Erythroblast (primary cell): ENCODE measurements at regions not wholly inside any gene's neighbourhood (a gene's known extent, or its start where the extent isn't known, plus 50 kb on each side); places are given as distances from the start of the nearest gene placed in this dataset.
"Not testable (repeated sequence)": the region's sequence is repeated elsewhere in the genome, so short reads cannot be mapped to it uniquely, and the experiment has no call there.

ENCODE experiments used
- DNase-seq, 2 experiments: peaks; one replicate each; lab custom pipeline; 2025; lab: John Stamatoyannopoulos, UW
- GATA1 ChIP-seq: IDR thresholded peaks from 2 replicates; pipeline ENCODE4 v1.6.1; 2011; ENCODE audit warnings: low read depth, mild to moderate bottlenecking, control low read depth, low read length, moderate library complexity
- POLR2A ChIP-seq: IDR thresholded peaks from 2 replicates; pipeline ENCODE4 v1.6.1; 2011; ENCODE audit warnings: mild to moderate bottlenecking, low read length

DNA sequence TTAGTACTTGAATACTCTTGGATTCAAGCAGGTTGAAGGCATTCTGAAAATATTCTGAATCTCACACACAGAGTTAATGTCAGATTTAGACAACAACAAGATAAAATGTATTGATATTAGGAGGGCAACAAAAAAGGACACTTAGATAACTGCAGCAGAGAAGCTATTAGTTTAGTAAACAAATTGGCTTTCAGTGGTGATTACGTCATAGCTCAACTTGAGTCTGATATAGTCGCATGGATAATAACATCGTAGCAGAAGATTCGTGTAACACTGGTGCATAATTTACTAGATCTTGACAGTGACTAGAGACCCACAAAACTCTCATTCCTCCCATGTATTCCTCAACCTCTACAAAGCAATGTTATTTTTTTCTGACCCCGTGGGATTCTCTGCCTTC lies 268.3 kb downstream of the KCNJ2 start:
- TF ChIP-seq POLR2A (no peak), GATA1 (no peak)
- no peak for DNase-seq

DNA sequence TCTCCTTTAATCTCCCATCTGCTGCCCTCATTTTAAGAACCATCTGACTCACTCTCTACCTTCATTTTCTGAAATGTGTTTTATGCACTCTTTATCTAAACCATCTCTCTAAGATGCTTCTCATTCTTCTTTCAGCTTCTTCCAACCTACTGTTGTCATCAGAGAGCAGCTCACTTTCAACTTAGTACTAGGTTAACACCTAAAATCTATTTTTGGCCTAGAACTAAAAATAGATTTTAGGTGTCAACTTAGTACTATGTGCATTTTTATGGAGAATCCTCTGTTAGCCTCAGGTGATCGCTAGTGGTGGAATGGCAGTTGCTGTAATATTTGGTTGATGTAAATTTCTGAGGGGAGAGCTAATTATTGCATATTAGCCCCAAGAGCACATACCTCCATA lies 277.1 kb downstream of the KCNJ2 start:
- TF ChIP-seq POLR2A: no peak
- TF ChIP-seq GATA1: no peak
- no peak for DNase-seq

GRCh38 chr17:70447588-70447987 lies 278.3 kb downstream of the KCNJ2 start:
- DNase-seq: no peak
- TF ChIP-seq GATA1 (no peak), POLR2A (no peak)

- DNase-seq: not testable (repeated sequence)
These were observed 283.7 kb downstream of the KCNJ2 start for GRCh38 chr17:70453075-70453474.

GRCh38 chr17:70454377-70454776 lies 285.0 kb downstream of the KCNJ2 start:
- DNase-seq: no peak
- TF ChIP-seq GATA1 (no peak), POLR2A (no peak)

DNA sequence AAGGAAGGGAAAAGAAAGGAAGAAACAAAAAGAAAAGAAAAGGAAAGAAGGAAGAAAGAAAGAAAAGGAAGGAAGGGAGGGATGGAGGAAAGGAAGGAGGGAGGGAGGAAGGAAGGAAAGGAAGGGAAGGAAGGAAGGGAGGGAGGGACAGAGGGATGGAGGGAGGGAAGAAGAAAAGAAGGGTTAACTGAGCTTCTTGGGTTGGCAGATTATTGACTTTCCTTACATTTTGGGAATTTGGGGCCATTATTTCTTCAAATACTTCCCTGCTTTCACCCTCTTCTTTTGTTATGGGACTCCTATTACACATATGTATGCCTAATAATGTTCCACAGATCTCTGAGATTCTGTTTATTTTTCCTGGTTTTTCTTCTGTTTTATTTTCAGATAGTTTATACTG lies 285.6 kb downstream of the KCNJ2 start:
- TF ChIP-seq POLR2A: no peak
- no peak for TF ChIP-seq GATA1

GRCh38 chr17:70464995-70465394 lies 295.7 kb downstream of the KCNJ2 start:
- TF ChIP-seq GATA1: no peak
- no peak for TF ChIP-seq POLR2A
- no peak for DNase-seq

More for the DNA sequence above, 285.6 kb downstream of the KCNJ2 start:
- DNase-seq: no peak

GRCh38 chr17:70468661-70469060 lies 299.3 kb downstream of the KCNJ2 start:
- no peak for DNase-seq
- TF ChIP-seq POLR2A: no peak
- no peak for TF ChIP-seq GATA1

DNA sequence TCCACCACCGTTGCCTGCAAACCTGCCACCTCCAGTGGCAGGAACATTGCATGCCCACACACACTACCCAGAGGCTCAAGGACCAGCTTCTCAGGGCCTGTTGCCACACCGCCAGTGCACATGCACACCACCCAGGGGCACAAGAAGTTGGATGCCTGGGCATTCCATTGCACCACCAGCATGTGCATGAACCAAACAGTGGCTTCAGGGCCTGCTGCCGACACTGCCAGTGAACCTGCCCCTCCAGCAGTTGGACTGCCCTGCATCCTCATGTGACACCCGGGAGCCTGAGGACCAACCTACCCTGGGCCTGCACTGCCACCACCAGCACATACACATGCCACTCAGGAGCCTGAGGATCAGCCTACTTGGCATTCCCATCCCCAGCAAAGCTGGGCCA lies 303.7 kb downstream of the KCNJ2 start:
- no peak for DNase-seq
- TF ChIP-seq POLR2A (no peak), GATA1 (no peak)

GRCh38 chr17:70476368-70476767 lies 307.0 kb downstream of the KCNJ2 start:
- TF ChIP-seq GATA1: no peak
- no peak for DNase-seq

DNA sequence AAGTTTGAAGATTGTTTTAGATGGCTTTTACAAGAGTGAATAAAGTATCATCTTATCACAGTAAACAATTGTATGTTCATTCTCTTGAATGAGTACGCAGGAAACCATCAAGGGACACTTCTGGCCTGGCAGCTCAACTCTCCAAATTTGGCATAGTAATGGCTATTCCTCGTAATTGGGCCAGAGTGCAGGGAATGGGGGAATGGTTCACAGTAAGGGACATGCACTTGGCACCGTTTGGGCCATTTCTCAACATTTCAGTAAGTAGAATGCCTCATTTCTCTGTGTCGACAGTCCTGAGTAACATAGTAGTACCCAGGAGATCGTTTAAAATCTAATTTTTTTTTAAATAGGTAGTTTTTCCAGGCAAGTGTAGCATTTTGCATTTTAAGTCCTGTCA lies 309.6 kb downstream of the KCNJ2 start:
- TF ChIP-seq GATA1 (no peak), POLR2A (no peak)
- DNase-seq: no peak

DNA sequence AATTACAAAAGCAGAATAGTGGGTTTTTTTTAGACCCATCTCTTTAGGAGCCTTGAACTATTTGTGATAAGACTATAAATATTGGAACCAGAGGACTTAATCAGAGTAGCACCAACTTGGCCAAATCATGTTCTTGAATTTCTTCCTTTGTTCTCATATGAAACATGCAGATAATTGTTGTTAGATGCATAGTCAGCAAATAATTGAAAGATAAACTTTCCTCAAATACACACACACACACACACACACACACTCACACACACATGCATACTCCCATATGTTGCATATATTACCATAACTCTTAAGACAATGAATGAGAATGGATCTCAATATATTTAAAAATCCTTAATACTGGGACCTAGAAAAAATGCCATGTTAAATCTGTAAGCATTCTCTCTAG lies 310.4 kb downstream of the KCNJ2 start:
- no peak for TF ChIP-seq GATA1
- no peak for DNase-seq

DNA sequence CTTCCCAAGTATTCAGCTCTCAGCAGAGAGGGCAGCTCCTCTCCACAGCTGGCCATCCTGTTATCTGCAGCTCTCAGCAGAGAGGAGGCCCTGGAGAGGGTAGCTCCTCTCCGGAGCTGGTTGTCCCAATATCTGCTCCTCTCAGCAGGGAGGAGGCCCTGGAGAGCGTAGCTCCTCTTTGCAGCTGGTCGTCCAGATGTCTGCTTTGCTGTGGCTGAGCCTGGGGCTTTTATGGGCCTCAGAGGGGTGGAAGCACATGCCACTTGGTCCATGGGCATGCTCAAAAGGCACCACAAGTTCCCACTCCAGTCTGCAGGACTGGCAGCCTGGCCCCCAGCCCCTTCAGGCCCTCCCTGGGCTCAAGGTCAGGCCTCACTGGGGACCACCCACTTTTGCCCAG lies 314.3 kb downstream of the KCNJ2 start:
- no peak for DNase-seq
- TF ChIP-seq GATA1: no peak
- TF ChIP-seq POLR2A: no peak

- TF ChIP-seq GATA1 (no peak), POLR2A (no peak)
These were observed 314.7 kb downstream of the KCNJ2 start for GRCh38 chr17:70484050-70484449.

DNA sequence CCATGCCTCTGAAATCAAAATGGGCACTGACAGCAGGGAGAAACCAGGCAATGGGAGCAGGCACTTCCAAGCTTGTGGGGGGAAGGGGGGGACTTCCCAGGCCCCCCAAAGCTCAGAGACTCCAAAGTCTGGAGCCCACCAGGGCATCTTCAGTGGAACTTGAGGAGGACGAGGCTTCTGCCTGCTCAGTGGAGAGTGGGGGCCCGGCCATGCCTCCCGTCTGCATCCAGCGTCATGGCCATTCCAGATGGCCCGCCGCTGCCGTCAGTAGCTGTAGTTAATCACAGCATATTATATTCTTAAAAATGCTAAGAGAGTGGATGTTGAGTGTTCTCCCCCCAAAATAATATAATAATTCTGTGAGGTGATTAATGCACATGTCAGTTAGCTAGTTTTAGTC lies 315.2 kb downstream of the KCNJ2 start:
- no peak for TF ChIP-seq POLR2A
- no peak for TF ChIP-seq GATA1
- DNase-seq: no peak

More at GRCh38 chr17:70484050-70484449, 314.7 kb downstream of the KCNJ2 start:
- no peak for DNase-seq

- TF ChIP-seq POLR2A (no peak), GATA1 (no peak)
- no peak for DNase-seq
These were observed 323.0 kb downstream of the KCNJ2 start for GRCh38 chr17:70492368-70492767.
